Activated CD4-positive, alpha-beta memory T cell treated with anti-CD3 and anti-CD28 coated beads for 36 hours (primary cell): ENCODE measurements at regions not wholly inside any gene's neighbourhood (a gene's known extent, or its start where the extent isn't known, plus 50 kb on each side); places are given as distances from the start of the nearest gene placed in this dataset.

Source experiments
- CTCF ChIA-PET: fragments of 350-600 bp; sonication (Branson Sonifier 250); formaldehyde crosslinking; loops from one replicate; lab custom pipeline; 2021; ENCODE audit warnings: antibody characterized with exemption, inconsistent platforms; lab: Charles Lee
- POLR2A ChIA-PET: fragments of 350-600 bp; sonication (Branson Sonifier 250); formaldehyde crosslinking; loops from one replicate; lab custom pipeline; 2021; ENCODE audit warnings: antibody characterized with exemption; lab: Charles Lee
- DNase-seq: peaks from one replicate; pipeline ENCODE4 v3.0.0-alpha.2; 2020
- H3K27ac Mint-ChIP-seq: one replicate; pipeline ENCODE4 v1.8.0; 2021; ENCODE audit warnings: mixed read lengths
- H3K27me3 Mint-ChIP-seq: one replicate; pipeline ENCODE4 v1.8.0; 2021; ENCODE audit warnings: mixed read lengths
- H3K36me3 Mint-ChIP-seq: one replicate; pipeline ENCODE4 v1.8.0; 2021; ENCODE audit warnings: mixed read lengths
- H3K4me1 Mint-ChIP-seq: one replicate; pipeline ENCODE4 v1.8.0; 2021; ENCODE audit warnings: low read depth, mixed read lengths
- H3K4me3 Mint-ChIP-seq: one replicate; pipeline ENCODE4 v1.8.0; 2021; ENCODE audit warnings: mild to moderate bottlenecking, mixed read lengths
- H3K9me3 Mint-ChIP-seq: one replicate; pipeline ENCODE4 v1.8.0; 2021; ENCODE audit warnings: mixed read lengths
- intact Hi-C: fragments of 100-400 bp; cut with micrococcal nuclease; formaldehyde crosslinking; loops from one replicate; pipeline ENCODE4 v1.15.1; 2023

DNA sequence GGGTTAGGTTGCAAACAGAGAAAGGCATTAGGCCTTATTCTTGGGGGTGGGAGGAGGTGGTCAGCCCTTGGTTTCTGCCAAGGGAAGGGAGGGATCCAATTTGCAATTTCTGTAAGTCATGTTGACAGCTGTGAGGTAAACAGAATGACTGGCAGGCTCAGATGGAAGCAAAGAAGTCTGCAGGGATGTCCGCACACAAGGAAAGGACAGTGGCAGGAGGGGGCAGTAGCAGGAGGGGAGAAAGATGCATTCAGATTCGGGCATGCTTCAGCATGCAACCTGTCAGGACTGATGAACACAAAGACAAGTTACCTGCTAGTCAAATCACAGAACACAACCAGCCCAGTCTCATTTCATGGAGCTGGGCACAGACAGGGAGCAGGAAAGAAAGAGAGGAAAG, 217.9 kb upstream of the FOXA2 start:
- CTCF ChIA-PET: no interaction called here

DNA sequence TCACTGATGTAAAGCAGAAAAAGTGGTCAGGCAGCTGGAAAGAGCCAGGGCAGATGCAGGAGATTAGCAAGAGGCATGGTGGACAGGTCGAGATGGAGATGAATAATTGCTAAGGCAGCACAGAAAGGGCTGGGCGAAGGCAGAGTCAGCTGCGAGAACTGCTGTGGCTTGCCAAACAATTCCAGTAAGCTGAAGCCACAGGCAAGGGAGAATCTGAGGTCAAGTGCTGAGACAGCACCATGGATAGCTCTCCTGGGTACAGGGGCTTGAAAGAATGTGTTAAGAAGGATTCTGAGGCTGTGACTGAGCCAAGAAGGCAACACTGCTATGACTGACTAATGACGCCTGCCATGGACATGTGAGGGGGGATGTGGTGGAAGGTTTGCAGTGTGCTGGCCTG, 220.8 kb upstream of the FOXA2 start:
- intact Hi-C loops: no loop called here
- peaks cover 2% of the 10 kb centered on the region for H3K27me3 Mint-ChIP-seq
- no peak overlapping the region for H3K27ac Mint-ChIP-seq
- no peaks in the 10 kb centered on the region for H3K9me3 Mint-ChIP-seq
- H3K36me3 Mint-ChIP-seq: no peaks in the 10 kb centered on the region
- H3K4me3 Mint-ChIP-seq: no peak overlapping the region
- no peaks in the 10 kb centered on the region for H3K4me1 Mint-ChIP-seq
- ChIA-PET POLR2A (no interaction called here), CTCF (no interaction called here)
- DNase-seq: no peak

More for the DNA sequence above, 217.9 kb upstream of the FOXA2 start:
- POLR2A ChIA-PET: no interaction called here
- Mint-ChIP-seq H3K36me3 (no peaks in the 10 kb centered on the region), H3K9me3 (no peaks in the 10 kb centered on the region), H3K27ac (no peak overlapping the region), H3K27me3 (peaks cover 2% of the 10 kb centered on the region), H3K4me1 (no peaks in the 10 kb centered on the region), H3K4me3 (no peak overlapping the region)
- intact Hi-C loops: no loop called here
- no peak for DNase-seq

DNA sequence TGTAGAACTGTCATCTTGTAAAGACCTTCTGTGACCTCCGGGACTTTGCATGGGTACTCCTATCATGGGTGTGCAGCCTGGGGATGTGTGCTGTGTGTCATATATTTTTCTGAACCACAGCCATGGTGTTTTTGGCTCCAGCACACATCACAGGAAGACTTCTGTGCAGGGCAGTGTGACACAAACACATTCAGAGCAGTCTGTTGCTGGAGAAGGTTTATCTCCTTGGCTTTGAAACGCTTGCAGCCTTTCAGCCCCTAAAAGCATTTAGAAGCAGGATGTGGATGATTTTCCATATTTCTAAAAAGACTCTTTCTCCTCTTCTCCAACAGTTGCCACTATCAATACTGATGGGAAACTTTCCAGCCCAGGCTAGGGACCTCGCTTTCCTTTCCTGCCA, 221.6 kb upstream of the FOXA2 start:
- Mint-ChIP-seq H3K27ac (no peak overlapping the region), H3K27me3 (no peaks in the 10 kb centered on the region), H3K4me1 (no peaks in the 10 kb centered on the region), H3K36me3 (no peaks in the 10 kb centered on the region), H3K4me3 (no peak overlapping the region), H3K9me3 (no peaks in the 10 kb centered on the region)
- CTCF ChIA-PET: no interaction called here
- intact Hi-C loops: no loop called here
- POLR2A ChIA-PET: no interaction called here
- no peak for DNase-seq

DNA sequence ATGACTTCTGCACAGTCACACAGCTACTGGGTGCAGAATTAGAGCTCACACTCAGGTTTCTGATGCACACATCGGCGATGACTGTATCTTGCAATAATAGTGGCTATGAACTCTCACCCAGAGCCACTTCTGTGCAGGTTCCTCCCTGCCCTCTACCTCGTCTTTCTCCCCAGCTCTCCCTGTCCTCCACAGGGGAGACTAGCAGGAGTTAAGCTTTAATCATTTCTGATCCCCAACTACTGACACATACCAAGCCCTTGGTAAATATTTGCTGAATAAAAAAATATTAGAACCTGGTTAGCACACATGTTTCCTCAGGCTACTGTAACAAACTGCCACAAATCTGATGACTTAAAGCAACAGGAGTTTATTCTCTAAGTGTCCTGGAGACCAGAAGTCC, 222.7 kb upstream of the FOXA2 start:
- Mint-ChIP-seq H3K36me3 (no peaks in the 10 kb centered on the region), H3K9me3 (no peaks in the 10 kb centered on the region), H3K27me3 (no peaks in the 10 kb centered on the region), H3K4me3 (no peak overlapping the region), H3K27ac (no peak overlapping the region), H3K4me1 (no peaks in the 10 kb centered on the region)
- no peak for DNase-seq
- intact Hi-C loops: no loop called here
- ChIA-PET POLR2A (no interaction called here), CTCF (no interaction called here)

DNA sequence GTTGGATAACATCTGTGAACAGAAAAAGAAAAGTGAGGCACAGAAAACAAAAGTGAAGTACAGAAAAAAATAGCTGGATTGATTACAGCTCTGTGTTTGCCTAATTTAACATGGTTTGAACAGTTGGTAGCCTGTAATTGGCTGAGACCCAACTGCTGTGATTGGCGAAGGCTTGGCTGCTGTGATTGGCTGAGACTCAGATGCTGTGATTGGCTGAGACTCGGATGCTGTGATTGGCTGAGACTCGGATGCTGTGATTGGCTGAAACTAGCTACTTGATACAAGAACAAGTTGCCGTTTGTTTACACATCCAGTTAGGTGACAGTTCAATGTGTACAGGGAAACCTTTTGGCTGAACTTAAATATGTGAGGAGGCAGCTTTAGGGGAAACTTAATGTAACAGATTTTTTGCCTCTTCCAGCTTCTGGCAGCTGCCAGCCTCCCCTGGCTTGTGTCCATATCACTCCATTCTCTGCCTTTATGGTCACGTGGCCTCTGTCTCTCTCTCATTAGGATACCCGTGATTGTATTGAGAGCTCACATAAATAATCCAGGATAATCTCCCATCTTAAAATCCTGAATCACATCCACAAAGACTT, 223.4 kb upstream of the FOXA2 start:
- no peak overlapping the region for H3K27ac Mint-ChIP-seq
- intact Hi-C loops: no loop called here
- no peaks in the 10 kb centered on the region for H3K4me1 Mint-ChIP-seq
- no peaks in the 10 kb centered on the region for H3K36me3 Mint-ChIP-seq
- ChIA-PET CTCF (no interaction called here), POLR2A (no interaction called here)
- no peaks in the 10 kb centered on the region for H3K27me3 Mint-ChIP-seq
- no peaks in the 10 kb centered on the region for H3K9me3 Mint-ChIP-seq
- H3K4me3 Mint-ChIP-seq: no peak overlapping the region
- no peak for DNase-seq

DNA sequence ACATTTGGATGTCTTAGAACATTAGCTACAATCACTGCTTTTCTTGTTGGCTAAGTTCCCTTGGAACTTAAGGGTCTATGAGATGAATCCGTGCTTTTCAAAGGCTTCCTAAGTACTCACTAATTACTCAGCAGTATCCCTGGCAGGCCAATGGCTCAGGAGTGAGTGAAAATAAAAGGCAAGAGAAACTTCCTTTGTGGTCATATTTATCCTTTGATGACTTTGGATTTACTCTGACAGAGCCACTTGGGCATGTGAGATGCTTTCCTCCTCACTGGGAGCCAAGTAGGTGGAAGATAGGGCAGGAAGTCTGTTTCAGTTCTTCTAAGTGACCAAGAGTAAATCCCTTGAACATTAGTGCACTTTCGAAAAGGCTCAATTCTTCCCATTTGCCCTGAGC, 224.3 kb upstream of the FOXA2 start:
- ChIA-PET POLR2A (no interaction called here), CTCF (no interaction called here)
- H3K27me3 Mint-ChIP-seq: no peaks in the 10 kb centered on the region
- intact Hi-C loops: no loop called here
- H3K4me1 Mint-ChIP-seq: no peaks in the 10 kb centered on the region
- no peaks in the 10 kb centered on the region for H3K36me3 Mint-ChIP-seq
- no peak for DNase-seq
- no peak overlapping the region for H3K4me3 Mint-ChIP-seq
- H3K27ac Mint-ChIP-seq: no peak overlapping the region
- H3K9me3 Mint-ChIP-seq: no peaks in the 10 kb centered on the region

DNA sequence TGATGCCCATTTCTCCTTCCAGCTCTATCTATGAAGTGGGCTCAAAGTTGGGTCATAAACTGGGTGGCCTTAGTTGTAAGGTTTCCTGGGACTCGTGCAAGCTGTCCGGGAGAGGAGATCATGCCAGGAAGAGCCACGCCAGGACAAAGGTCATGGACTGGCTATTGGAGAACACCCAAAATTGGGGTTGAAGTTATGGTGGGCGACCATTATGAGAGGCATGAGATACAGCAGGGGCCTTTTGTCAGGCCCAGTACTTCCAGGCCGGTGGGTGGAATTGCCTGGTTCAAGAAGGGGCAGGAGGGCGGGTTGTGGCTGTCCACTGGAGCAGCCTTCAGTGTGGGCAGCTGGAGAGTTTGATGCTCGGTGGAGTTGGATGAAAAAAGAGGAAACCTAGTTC, 225.1 kb upstream of the SSTR4 start:
- Mint-ChIP-seq H3K9me3 (no peaks in the 10 kb centered on the region), H3K4me3 (no peak overlapping the region), H3K36me3 (no peaks in the 10 kb centered on the region), H3K27ac (no peak overlapping the region), H3K4me1 (no peaks in the 10 kb centered on the region), H3K27me3 (no peaks in the 10 kb centered on the region)
- intact Hi-C loops: no loop called here
- ChIA-PET CTCF (no interaction called here), POLR2A (no interaction called here)
- no peak for DNase-seq

DNA sequence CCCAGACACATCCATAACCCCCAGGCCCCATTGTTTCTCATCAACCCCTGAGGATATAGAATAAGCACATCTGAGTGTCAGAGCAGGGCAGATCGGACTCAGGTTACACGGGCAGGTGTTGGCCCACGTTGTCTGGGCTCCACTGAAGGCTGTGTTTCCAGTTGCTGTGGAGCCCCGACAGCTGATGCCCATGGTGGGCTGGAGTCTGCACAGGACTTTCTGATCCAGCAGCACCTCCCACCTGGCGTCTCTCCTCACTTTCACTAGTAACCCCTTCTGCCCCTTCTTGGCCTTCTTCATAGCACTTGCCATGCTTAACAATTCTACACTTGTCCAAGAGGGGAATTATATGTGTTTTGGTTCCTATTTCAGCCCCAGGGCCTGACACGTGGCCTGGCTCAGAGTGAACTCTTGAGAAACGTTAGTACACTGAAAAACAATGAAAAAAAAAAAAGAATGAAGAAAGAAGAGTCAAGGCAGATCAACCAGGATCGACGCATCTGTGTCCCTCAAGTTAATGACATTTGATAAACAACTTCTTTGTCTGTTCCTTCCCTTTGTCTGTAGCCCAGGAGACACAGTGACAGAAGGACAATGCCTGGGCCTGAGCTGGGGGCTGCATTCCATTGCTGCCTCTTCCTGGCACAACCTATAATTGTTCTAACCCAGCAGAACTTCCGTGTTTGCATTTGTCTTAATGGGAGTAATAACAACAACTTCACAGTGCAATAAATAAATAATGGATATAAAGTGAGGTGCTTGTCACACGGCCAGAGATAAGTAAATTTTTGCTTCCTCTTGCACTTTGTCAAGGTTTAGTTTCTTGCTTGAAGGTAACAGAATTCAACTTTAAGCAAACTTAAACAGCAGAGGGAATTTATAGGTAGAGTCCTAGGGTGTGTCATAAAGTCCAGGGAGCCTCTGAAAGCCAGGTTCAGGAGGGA, 224.2 kb upstream of the SSTR4 start:
- DNase-seq: no peak
- Mint-ChIP-seq H3K27me3 (no peaks in the 10 kb centered on the region), H3K9me3 (no peaks in the 10 kb centered on the region), H3K4me3 (no peak overlapping the region), H3K4me1 (no peaks in the 10 kb centered on the region), H3K27ac (no peak overlapping the region), H3K36me3 (no peaks in the 10 kb centered on the region)
- CTCF ChIA-PET: no interaction called here
- POLR2A ChIA-PET: no interaction called here
- intact Hi-C loops: no loop called here

DNA sequence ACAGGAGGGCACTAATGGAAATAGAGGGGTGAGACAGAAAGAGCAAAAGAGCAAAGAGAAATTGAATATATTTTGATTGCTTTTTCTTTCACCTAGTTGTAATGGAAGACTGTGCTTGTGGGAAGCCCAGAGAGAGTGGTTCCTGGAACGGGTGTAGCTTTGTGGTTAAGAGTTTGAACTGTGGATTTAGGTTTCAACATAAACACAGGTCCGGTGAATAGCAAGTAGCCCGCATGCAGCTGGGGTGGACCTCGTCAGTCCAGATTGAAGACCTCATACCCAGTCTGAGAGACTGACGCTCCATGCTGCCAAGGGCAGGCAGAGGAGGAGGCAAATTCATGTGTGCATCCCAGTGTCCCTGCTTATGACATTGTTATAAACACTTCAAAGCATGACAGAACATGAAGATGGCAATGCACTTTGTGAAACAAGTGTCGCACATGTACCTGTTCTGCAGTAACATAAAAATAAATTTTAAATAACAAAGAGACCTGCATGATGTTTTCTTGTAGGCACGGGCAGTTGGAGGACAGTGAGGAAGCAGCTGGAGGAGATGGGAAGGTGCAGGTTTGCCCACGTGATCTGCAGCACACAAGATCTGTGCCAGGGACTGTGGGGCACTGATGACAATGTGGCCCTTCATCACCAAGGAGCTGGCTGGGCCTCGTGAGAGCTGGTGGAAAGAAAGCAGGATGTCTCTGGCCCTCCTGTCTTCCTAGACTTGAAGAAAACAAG, 220.5 kb upstream of the SSTR4 start:
- intact Hi-C loops: no loop called here
- CTCF ChIA-PET: no interaction called here

DNA sequence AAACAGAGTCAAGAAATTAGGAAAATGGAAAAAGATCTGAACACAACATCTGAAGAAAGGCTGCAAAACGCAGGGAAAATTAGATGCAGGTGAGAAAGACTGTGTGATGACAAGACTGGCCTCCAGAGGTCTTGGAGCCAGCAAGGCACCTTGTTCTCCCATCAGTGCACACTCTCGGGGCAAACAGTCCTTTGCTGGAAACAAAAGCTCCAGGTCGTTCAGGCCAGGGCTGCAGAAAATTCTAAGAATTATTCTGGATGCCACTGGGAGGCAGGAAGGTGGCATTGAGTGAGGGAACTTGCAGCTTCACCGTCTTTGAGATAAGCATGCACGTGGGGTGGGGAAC, 219.9 kb upstream of the SSTR4 start:
- no peak overlapping the region for H3K27ac Mint-ChIP-seq
- DNase-seq: no peak
- H3K9me3 Mint-ChIP-seq: no peaks in the 10 kb centered on the region
- no peaks in the 10 kb centered on the region for H3K4me1 Mint-ChIP-seq
- H3K36me3 Mint-ChIP-seq: no peaks in the 10 kb centered on the region
- CTCF ChIA-PET: no interaction called here
- POLR2A ChIA-PET: no interaction called here
- intact Hi-C loops: no loop called here
- no peak overlapping the region for H3K4me3 Mint-ChIP-seq
- H3K27me3 Mint-ChIP-seq: no peaks in the 10 kb centered on the region

More for the DNA sequence above, 220.5 kb upstream of the SSTR4 start:
- H3K27ac Mint-ChIP-seq: no peak overlapping the region
- no peak overlapping the region for H3K4me3 Mint-ChIP-seq
- no peaks in the 10 kb centered on the region for H3K36me3 Mint-ChIP-seq
- POLR2A ChIA-PET: no interaction called here
- no peaks in the 10 kb centered on the region for H3K9me3 Mint-ChIP-seq
- no peaks in the 10 kb centered on the region for H3K4me1 Mint-ChIP-seq
- no peak for DNase-seq
- no peaks in the 10 kb centered on the region for H3K27me3 Mint-ChIP-seq

DNA sequence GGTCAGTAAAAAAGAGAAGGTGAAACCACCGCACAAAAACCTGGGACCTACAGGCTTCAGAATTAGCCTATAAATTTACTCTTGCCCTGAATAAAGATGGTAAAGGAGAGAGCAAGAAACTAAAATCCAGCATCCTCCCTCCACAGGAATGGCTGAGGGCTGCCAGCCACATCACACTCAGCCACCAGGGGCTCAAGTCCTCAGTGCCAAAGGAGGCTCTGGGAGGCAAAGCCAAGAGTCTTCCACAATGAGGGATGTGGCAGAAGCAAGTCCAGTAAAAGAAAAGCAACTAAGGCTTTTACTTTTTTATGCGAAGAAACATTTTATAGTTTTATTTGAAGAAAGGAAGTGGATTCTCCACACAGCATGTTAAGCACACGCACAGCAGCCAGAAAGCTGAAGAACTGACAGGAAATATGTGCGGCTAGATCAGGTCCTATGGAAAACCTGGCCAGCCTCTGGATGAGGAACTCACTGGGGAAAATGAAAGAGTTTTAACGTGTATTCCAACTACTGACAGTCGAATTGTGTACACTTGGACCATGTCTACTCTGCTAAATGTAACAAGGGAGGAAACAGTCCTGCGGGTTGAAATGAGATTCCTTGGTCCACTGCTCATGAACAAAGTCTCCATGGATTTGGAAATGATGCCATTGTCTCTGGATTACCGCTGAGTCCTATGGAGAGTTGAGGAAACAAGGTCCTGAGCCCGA, 219.4 kb upstream of the SSTR4 start:
- Mint-ChIP-seq H3K4me3 (no peak overlapping the region), H3K27ac (no peak overlapping the region), H3K4me1 (no peaks in the 10 kb centered on the region), H3K27me3 (no peaks in the 10 kb centered on the region), H3K9me3 (no peaks in the 10 kb centered on the region), H3K36me3 (no peaks in the 10 kb centered on the region)
- POLR2A ChIA-PET: no interaction called here
- intact Hi-C loops: no loop called here
- DNase-seq: no peak
- CTCF ChIA-PET: no interaction called here

DNA sequence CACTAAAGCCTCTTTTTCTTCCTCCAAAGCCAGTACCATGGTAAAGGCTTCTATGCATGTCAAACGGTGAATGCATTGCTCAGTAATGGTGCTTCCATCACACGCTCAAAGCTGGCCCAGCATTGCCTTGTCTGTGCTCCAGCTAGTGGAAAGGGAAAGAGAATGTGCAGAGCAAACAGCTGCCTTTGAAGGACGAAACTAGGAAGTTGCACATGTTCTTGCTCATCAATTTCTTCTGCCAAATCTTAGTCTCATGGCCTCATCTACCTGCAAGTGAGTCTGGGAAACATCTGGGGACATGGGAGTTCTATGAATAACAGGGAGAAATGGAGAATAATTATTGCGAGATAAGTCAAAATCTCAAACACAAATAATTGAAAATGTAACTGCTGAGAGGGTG, 216.5 kb upstream of the SSTR4 start:
- Mint-ChIP-seq H3K9me3 (no peaks in the 10 kb centered on the region), H3K4me3 (no peak overlapping the region), H3K4me1 (no peaks in the 10 kb centered on the region), H3K27me3 (no peaks in the 10 kb centered on the region), H3K27ac (no peak overlapping the region), H3K36me3 (no peaks in the 10 kb centered on the region)
- POLR2A ChIA-PET: no interaction called here
- CTCF ChIA-PET: no interaction called here
- intact Hi-C loops: no loop called here
- DNase-seq: no peak
